ENCODE measurements at regions not wholly inside any gene's neighbourhood (a gene's known extent, or its start where the extent isn't known, plus 50 kb on each side); places are given as distances from the start of the nearest gene placed in this dataset.

DNA sequence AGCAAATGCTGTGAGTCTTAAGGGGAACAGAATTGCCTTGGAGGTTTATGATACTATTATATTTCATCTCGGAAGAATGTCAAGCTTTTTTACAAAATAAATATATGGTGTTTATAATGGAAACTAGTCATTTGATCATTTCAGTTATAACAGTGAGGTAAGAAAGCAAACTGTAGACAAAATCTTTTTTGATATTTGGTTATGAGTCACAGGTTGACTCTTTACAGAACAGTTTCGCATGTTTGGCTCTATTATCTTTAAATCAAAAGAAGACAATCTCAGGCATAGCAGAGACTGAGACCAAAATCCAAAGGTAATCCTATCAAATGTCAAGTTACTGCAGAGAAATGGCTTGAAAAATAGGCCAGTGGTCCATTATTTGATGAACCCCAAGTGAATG, 490.9 kb upstream of the MDFIC2 start:
- H3K27ac Mint-ChIP-seq = no peak overlapping the region
- H3K9me3 Mint-ChIP-seq = peaks cover 0 to 3% (median 2%) of the 10 kb centered on the region in 7 donors

DNA sequence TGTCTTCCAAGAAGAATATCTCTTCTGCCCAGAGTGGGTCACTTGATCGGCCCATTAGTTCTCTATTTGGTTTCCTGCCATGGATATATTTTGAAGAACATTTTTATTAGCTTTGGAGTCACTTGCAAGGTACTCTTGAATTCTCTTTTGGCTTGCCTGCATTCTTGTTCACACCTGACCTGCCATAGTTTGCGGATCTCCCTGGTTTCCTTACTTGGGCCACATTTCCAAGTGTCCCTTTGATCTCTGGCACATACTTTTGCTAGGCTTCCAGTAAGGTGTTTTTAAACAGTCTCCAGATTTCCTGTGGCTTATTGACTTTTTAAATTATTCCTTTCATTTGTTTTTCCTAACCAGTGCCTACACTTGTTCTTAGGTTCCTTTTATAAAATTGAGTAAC, 488.5 kb upstream of the MDFIC2 start:
- Mint-ChIP-seq H3K27ac (no peak overlapping the region), H3K4me3 (no peak overlapping the region), H3K4me1 (no peaks in the 10 kb centered on the region), H3K36me3 (no peaks in the 10 kb centered on the region), H3K27me3 (ENCODE audit: low read depth in 3 of 3) (peaks cover 0 to 3% (median 1%) of the 10 kb centered on the region in 3 donors), H3K9me3 (peaks cover 5 to 11% (median 7%) of the 10 kb centered on the region in 7 donors)
- peaks cover 0 to 11% of the 10 kb centered on the region in 2 donors for H3K9me3 ChIP-seq (replicated peaks in 1 of 2; ENCODE audit: control insufficient read depth in 1 of 2, insufficient read depth in 1 of 2, low read length in 2 of 2)
- no peaks in the 10 kb centered on the region for H3K4me1 ChIP-seq (ENCODE audit: control insufficient read depth in 1 of 2, insufficient read depth in 2 of 2, low read length in 2 of 2)
- no peak overlapping the region for H2AFZ ChIP-seq (ENCODE audit: insufficient read depth, low read depth, low read length, poor library complexity, severe bottlenecking)
- H3K4me2 ChIP-seq (replicated peaks; ENCODE audit: extremely low read depth, low read length, poor library complexity, severe bottlenecking) = no peak overlapping the region
- H3K27me3 ChIP-seq (ENCODE audit: control insufficient read depth in 2 of 2, insufficient read depth in 2 of 2, low read length in 2 of 2) = no peaks in the 10 kb centered on the region
- WGBS (ENCODE audit: insufficient coverage) = 44% methylated on average over 2 of the region's 2 CpGs
- H3K79me2 ChIP-seq (ENCODE audit: insufficient read depth, low read length) = no peaks in the 10 kb centered on the region
- no peak for DNase-seq
- no peak overlapping the region for H3K4me3 ChIP-seq (replicated peaks in 1 of 3; ENCODE audit: low read depth in 2 of 3, low read length in 3 of 3)
- no peaks in the 10 kb centered on the region for H4K20me1 ChIP-seq (ENCODE audit: insufficient read depth, low read length)
- intact Hi-C loops (cut with micrococcal nuclease) = no loop called here
- no peak overlapping the region for H3K27ac ChIP-seq (ENCODE audit: low read depth in 1 of 2, low read length in 2 of 2)
- H3K36me3 ChIP-seq (replicated peaks in 1 of 2; ENCODE audit: control insufficient read depth in 1 of 2, insufficient read depth in 2 of 2, low read length in 2 of 2) = no peaks in the 10 kb centered on the region
- TF ChIP-seq CTCF (IDR thresholded peaks at IDR 0.05) = no peak
- H3K9ac ChIP-seq (ENCODE audit: insufficient read depth, low read length, poor library complexity, severe bottlenecking) = no peak overlapping the region

More for the DNA sequence above, 490.9 kb upstream of the MDFIC2 start:
- Histone ChIP-seq H3K4me2 (replicated peaks; ENCODE audit: extremely low read depth, low read length, poor library complexity, severe bottlenecking) (no peak overlapping the region), H3K27ac (ENCODE audit: low read depth in 1 of 2, low read length in 2 of 2) (no peak overlapping the region), H3K9me3 (replicated peaks in 1 of 2; ENCODE audit: control insufficient read depth in 1 of 2, insufficient read depth in 1 of 2, low read length in 2 of 2) (no peaks in the 10 kb centered on the region), H4K20me1 (ENCODE audit: insufficient read depth, low read length) (no peaks in the 10 kb centered on the region), H3K4me3 (replicated peaks in 1 of 3; ENCODE audit: low read depth in 2 of 3, low read length in 3 of 3) (no peak overlapping the region), H3K27me3 (ENCODE audit: control insufficient read depth in 2 of 2, insufficient read depth in 2 of 2, low read length in 2 of 2) (no peaks in the 10 kb centered on the region), H3K79me2 (ENCODE audit: insufficient read depth, low read length) (no peaks in the 10 kb centered on the region), H3K9ac (ENCODE audit: insufficient read depth, low read length, poor library complexity, severe bottlenecking) (no peak overlapping the region), H2AFZ (ENCODE audit: insufficient read depth, low read depth, low read length, poor library complexity, severe bottlenecking) (no peak overlapping the region), H3K36me3 (replicated peaks in 1 of 2; ENCODE audit: control insufficient read depth in 1 of 2, insufficient read depth in 2 of 2, low read length in 2 of 2) (no peaks in the 10 kb centered on the region), H3K4me1 (ENCODE audit: control insufficient read depth in 1 of 2, insufficient read depth in 2 of 2, low read length in 2 of 2) (no peaks in the 10 kb centered on the region)
- H3K27me3 Mint-ChIP-seq (ENCODE audit: low read depth in 3 of 3) = peaks cover 0 to 2% (median 1%) of the 10 kb centered on the region in 3 donors
- no peak overlapping the region for H3K4me3 Mint-ChIP-seq
- intact Hi-C loops (cut with micrococcal nuclease) = no loop called here
- no peaks in the 10 kb centered on the region for H3K36me3 Mint-ChIP-seq
- WGBS (ENCODE audit: insufficient coverage) = no CpG with 5 or more reads among the region's 2 CpGs
- H3K4me1 Mint-ChIP-seq = no peaks in the 10 kb centered on the region
- DNase-seq = no peak
- no peak for TF ChIP-seq CTCF (IDR thresholded peaks at IDR 0.05)
